Testis (tissue), 2 donors: ENCODE measurements at regions not wholly inside any gene's neighbourhood (a gene's known extent, or its start where the extent isn't known, plus 50 kb on each side); places are given as distances from the start of the nearest gene placed in this dataset.

Experiments
- POLR2A ChIP-seq: fragments of 450-650 bp; IDR thresholded peaks from one replicate; pipeline ENCODE4 v1.6.1; 2017; ENCODE audit warnings: antibody characterized with exemption, mild to moderate bottlenecking, moderate library complexity
- TF ChIP-seq, protein P1 (sequence below), 3 experiments: fragments of 450-650 bp in 2 of 3; fragments of 200-600 bp in 1 of 3; sonication (generic) in 1 of 3; IDR thresholded peaks; one replicate each; pipeline ENCODE4 v1.5.1; 2016 to 2019; ENCODE audit warnings: antibody characterized with exemption in 3 of 3, mild to moderate bottlenecking in 2 of 3, moderate library complexity in 1 of 3

- TF ChIP-seq, protein P1, sequence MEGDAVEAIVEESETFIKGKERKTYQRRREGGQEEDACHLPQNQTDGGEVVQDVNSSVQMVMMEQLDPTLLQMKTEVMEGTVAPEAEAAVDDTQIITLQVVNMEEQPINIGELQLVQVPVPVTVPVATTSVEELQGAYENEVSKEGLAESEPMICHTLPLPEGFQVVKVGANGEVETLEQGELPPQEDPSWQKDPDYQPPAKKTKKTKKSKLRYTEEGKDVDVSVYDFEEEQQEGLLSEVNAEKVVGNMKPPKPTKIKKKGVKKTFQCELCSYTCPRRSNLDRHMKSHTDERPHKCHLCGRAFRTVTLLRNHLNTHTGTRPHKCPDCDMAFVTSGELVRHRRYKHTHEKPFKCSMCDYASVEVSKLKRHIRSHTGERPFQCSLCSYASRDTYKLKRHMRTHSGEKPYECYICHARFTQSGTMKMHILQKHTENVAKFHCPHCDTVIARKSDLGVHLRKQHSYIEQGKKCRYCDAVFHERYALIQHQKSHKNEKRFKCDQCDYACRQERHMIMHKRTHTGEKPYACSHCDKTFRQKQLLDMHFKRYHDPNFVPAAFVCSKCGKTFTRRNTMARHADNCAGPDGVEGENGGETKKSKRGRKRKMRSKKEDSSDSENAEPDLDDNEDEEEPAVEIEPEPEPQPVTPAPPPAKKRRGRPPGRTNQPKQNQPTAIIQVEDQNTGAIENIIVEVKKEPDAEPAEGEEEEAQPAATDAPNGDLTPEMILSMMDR (IDR thresholded peaks at IDR 0.05) = no peak
- TF ChIP-seq POLR2A = no peak
These were observed 65.6 kb downstream of the SEC61B start for GRCh38 chr9:99287641-99288040.
